HG03469 (cell line): ENCODE measurements at regions not wholly inside any gene's neighbourhood (a gene's known extent, or its start where the extent isn't known, plus 50 kb on each side); places are given as distances from the start of the nearest gene placed in this dataset.
"Not testable (repeated sequence)": the region's sequence is repeated elsewhere in the genome, so short reads cannot be mapped to it uniquely, and the experiment has no call there.

Source experiments
- ATAC-seq: cut with Tn5 transposase; IDR thresholded peaks from one replicate; pipeline ENCODE4 v1.9.1; 2021; ENCODE audit warnings: mild to moderate bottlenecking, moderate library complexity, moderate number of reproducible peaks; ENCODE audit not compliant: unreplicated experiment

GRCh38 chr4:159410076-159410777, 307.3 kb downstream of the RAPGEF2 start:
- ATAC-seq: no peak

GRCh38 chr4:159410891-159411290, 308.0 kb downstream of the RAPGEF2 start:
- no peak for ATAC-seq

GRCh38 chr4:159413306-159413943, 310.5 kb downstream of the RAPGEF2 start:
- no peak for ATAC-seq

GRCh38 chr4:159414305-159414704, 311.4 kb downstream of the RAPGEF2 start:
- no peak for ATAC-seq

GRCh38 chr4:159416073-159416472, 313.2 kb downstream of the RAPGEF2 start:
- no peak for ATAC-seq

- no peak for ATAC-seq
These were observed 314.1 kb downstream of the RAPGEF2 start for GRCh38 chr4:159416996-159417395.

DNA sequence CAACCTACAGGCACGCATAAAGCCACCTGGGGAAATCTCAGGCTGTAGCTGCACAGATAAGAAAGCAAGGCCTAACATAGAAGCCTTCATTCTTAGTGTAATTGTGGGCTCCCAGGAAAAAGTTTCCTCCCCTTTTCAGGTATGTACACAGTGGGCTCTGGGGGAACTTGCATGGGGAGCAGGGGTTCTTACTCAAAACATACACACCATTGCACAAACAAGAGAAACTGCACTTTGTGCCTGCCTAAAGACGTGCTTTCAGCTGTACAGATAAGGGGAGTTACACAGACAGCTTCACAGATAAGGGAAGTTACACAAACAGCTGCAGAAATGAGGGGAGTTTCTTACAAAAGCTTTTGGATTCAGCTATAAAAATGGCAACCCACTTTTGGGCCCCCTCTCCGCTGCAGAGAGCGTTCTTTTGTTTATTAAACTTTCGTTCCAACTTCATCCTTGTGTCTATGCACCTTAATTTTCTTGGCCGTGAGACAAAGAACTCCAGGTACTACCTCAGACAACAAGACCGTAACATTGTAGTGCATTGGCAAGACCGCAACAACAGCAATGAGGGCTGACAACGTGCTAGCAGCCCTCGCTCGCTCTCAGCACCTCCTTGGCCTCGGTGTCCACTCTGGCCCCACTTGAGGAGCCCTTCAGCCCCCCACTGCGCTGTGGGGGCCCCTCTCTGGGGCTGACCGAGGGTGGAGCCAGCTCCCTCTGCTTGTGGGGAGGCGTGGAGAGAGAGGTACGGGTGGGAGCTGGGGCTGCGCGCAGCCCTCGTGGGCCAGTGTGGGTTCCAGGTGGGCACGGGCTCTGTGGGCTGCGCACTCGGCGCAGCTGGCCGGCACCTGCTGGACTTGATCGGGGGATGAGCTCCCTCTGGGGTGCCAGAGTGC, 317.5 kb downstream of the RAPGEF2 start:
- ATAC-seq: no peak

DNA sequence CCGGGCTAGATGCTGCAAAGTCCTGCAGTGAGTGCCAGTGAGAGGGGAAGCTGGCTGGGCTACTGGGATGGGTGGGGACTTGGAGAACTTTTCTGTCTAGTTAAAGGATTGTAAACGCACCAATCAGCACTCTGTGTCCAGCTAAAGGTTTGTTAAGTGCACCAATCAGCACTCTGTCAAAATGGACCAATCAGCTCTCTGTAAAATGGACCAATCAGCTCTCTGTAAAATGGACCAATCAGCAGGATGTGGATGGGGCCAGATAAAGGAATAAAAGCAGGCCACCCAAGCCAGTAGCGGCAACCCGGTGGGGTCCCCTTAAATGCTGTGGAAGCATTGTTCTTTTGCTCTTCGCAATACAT, 318.2 kb downstream of the RAPGEF2 start:
- ATAC-seq: not testable (repeated sequence)

DNA sequence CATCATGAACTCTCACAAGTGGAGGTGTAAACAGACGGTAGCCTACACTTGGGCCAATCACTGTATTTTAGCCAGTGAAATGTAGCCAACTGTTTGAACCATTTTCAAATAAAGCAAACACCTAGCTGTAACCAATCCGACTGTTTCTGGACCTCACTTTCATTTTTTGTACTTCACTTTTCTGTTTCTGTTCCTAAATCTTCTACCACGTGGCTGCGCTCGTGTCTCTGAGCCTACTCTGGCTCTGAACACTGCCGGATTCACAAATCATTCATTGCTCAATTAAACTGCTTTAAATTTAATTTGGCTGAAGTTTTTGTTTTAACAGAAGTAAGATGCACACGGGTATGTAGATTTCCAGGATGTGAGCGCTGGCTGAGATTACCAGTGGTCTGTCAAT, 319.1 kb downstream of the RAPGEF2 start:
- ATAC-seq: no peak

- no peak for ATAC-seq
These were observed 319.7 kb downstream of the RAPGEF2 start for GRCh38 chr4:159422626-159423025.

DNA sequence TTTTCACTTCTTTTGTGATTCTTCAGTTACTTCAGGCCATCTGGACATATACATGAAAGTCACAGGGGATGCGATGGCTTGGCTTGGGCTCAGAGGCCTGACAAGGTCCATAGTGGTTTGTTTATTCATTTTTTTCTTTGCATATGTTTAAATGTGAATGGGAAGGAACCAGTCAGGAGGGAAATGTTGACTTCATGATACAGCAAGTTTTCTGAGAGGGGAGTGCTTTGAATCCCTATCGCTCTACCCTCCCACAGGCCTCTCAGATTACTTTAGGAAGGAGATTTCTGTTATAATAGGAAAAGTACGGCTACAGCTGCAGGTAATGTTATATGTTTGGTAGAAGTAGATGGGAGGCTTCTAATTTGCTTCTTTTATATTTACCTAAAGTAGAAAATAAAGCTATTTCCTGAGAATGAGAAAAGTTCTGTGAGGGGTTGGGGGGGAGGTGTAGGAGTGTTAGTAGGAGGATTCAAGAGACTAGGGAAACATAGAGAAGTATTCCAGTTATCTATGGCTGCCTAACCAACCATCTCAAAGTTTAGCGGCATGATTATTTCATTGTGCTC, 322.9 kb downstream of the RAPGEF2 start:
- ATAC-seq: no peak

DNA sequence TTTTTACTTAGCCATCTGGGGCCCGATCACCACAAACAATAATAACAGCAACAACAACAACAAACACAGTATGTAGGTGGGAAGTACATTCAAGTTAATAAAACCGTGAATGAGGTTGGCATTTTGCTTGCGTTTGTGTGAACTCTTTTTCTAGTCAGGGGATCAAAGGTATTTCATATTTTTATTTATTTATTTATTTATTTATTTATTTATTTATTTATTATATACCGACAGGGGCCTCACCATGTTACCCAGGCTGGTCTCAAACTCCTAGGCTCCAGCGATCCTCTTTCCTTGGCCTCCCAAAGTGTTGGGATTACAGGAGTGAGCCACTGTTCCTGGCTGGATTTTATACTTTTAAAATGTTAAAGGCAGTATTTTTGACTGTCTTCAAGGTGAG, 325.4 kb downstream of the RAPGEF2 start:
- no peak for ATAC-seq

- no peak for ATAC-seq
These were observed 326.3 kb downstream of the RAPGEF2 start for GRCh38 chr4:159428975-159429692.

GRCh38 chr4:159429693-159430035, 326.8 kb downstream of the RAPGEF2 start:
- ATAC-seq: no peak

DNA sequence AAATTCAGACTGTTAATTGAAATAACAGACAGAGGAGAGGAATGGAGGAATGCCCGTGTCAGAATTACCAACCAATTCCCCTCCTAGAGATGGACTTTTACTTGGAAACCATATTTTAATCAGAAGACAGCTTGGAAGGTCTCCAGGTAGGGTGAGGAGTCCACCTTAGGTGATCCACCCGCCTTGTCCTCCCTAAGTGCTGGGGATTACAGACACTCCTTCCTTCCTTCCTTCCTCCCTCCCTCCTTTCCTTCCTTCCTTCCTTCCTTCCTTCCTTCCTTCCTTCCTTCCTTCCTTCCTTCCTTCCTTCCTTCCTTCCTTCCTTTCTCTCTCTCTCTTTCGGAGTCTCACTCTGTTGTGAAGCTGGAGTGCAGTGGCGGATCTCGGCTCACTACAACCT, 328.0 kb downstream of the RAPGEF2 start:
- no peak for ATAC-seq

- ATAC-seq: no peak
These were observed 329.6 kb downstream of the RAPGEF2 start for GRCh38 chr4:159432436-159432835.

DNA sequence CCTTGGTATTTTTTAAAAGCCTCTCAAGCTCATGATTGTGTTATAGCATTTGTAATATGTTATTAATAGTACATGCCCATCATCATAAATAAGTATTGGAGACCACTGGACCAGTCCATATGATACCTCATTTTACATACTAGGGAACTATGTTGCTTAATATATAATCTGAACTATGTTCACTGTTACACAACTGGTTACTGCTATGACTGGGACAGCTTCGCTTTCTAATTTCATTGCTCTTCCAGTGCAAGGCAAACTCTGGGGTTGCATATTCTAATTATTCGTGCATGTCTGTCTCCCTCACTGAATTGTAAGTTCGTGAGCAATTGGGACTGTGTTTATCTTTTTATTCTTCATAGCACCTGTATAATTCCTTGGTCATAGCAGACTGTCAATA, 330.5 kb downstream of the RAPGEF2 start:
- no peak for ATAC-seq

DNA sequence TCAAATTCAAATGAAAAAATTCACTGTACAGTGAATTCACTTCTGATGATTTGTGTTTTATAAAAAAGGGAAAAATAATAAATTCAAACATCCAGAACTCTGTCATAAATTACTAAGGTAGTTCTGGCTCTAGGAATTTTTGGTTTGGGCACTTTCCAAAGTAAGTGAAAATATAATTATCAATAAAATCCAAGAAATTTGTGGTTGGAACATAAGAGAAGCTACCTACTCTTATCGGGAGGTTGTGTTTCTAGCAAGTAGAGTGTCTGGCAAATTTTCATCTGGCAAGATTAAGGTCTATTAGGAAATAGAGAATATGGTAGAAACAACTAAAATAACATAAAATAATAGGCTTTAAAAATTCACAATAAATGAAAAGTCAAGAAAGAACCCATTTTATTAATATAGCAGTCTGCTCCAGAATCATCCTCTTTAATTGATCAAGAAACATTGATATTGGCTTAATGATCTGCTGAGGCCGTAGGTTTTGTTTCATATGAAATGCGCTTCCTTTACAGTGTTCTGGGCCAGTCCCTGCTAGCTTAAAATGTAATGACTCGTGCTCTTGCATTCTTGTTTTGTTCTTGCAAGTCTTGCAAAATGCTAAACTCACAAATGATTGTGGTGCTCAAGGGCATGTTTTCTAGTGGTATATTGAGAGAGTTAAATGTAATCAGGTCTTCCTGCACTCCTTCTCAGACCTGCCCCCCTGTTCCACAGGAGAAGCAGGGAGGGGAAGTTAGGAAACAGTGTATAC, 331.4 kb downstream of the RAPGEF2 start:
- ATAC-seq: no peak

DNA sequence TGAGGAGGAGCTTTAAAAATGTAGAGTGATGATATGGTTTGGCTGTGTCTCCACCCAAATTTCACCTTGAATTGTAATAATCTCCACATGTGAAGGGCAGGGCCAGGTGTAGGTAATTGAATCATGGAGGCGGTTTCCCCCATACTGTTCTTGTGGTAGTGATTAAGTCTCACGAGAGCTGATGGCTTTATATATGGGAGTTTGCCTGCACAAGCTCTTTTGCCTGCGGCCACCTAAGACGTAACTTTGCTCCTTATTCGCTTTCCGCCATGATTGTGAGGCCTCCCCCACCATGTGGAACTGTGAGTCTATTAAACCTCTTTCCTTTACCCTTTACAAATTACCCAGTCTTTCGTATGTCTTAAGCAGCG, 332.0 kb downstream of the RAPGEF2 start:
- ATAC-seq: no peak

DNA sequence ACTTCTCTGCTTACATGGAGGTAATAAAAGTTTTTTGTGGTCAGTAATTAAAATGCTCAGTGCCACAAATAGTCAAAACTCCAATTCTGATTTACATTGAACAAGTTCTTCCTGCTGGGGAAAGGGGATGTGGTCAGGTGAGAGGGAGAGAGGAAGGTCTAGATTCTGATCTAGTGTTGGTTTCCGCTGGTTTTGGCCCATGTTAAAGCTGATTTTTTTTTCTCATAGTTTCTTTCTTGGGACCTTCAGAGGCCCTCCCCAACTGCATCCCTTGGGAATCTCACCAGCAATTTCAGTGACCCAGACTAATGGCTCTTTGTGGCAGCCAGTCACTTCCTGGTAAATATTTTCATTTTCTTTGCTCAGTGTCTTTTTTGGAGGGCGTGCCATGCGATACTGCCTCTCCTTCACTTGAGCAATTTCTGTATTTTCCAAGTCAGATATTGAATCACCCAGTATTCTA, 332.7 kb downstream of the RAPGEF2 start:
- no peak for ATAC-seq
